Endothelial cell of umbilical vein (primary cell): ENCODE measurements at regions not wholly inside any gene's neighbourhood (a gene's known extent, or its start where the extent isn't known, plus 50 kb on each side); places are given as distances from the start of the nearest gene placed in this dataset.

Source experiments
- BruUV-seq: library from RNA; stranded (reverse); fragments of 400-500 nt; replicated peaks from 2 replicates; lab custom pipeline; 2021; lab: Mats Ljungman, UMichigan
- CTCF ChIA-PET: fragments of 300-600, 350-600 bp; sonication (Branson Sonifier 250); formaldehyde crosslinking; loops from one replicate; lab custom pipeline; 2021; ENCODE audit warnings: antibody characterized with exemption, inconsistent platforms; lab: Charles Lee
- POLR2A ChIA-PET: fragments of 300-600, 350-600 bp; sonication (Branson Sonifier 250); formaldehyde crosslinking; loops from one replicate; lab custom pipeline; 2021; ENCODE audit warnings: antibody characterized with exemption, inconsistent platforms; lab: Charles Lee
- DNase-seq: peaks from one replicate; pipeline ENCODE4 v3.0.0-alpha.2; 2011; ENCODE audit warnings: low read depth, low spot score
- FAIRE-seq: peaks from 2 replicates; lab custom pipeline; 2011; peaks lifted over from hg19 to GRCh38; lab: Jason Lieb, UNC
- H2AFZ ChIP-seq: 2 replicates; pipeline ENCODE4 v1.6.0; 2012; ENCODE audit warnings: low read depth, low read length, control low read depth, inconsistent platforms
- H3K27ac ChIP-seq: 2 replicates; pipeline ENCODE4 v1.5.1; 2011; ENCODE audit warnings: low read depth, mild to moderate bottlenecking, control low read depth, low read length, moderate library complexity; ENCODE audit not compliant: insufficient read depth
- H3K27me3 ChIP-seq, 2 experiments: 2 replicates each; pipeline versions ENCODE4 v1.6.0 to v1.6.1; 2011; ENCODE audit warnings: low read length in 2 of 2, mixed read lengths in 1 of 2; ENCODE audit not compliant: control insufficient read depth in 2 of 2, insufficient read depth in 2 of 2
- H3K36me3 ChIP-seq, 2 experiments: 2 replicates in 1 of 2; 3 replicates in 1 of 2; pipeline ENCODE4 v1.5.1; 2011; ENCODE audit warnings: low read length in 2 of 2, mild to moderate bottlenecking in 1 of 2, moderate library complexity in 1 of 2; ENCODE audit not compliant: control insufficient read depth in 2 of 2, insufficient read depth in 2 of 2; ENCODE audit errors: extremely low read depth in 1 of 2
- H3K4me1 ChIP-seq: 3 replicates; pipeline ENCODE4 v1.5.1; 2011; ENCODE audit warnings: mild to moderate bottlenecking, low read length; ENCODE audit not compliant: control insufficient read depth, insufficient read depth; ENCODE audit errors: extremely low read depth
- H3K4me2 ChIP-seq: 2 replicates; pipeline ENCODE4 v1.6.1; 2011; ENCODE audit warnings: low read length, control low read depth, mixed read lengths; ENCODE audit not compliant: insufficient read depth
- H3K4me3 ChIP-seq, 3 experiments: fragments of 200-600 bp in 1 of 3; sonication (generic), shearing (Covaris generic) in 1 of 3; replicated peaks in 1 of 3; 2 replicates each; pipeline ENCODE4 v1.5.1; 2011 to 2016; ENCODE audit warnings: control low read depth in 3 of 3, low read length in 3 of 3, mild to moderate bottlenecking in 2 of 3, inconsistent platforms in 1 of 3, low read depth in 1 of 3, moderate library complexity in 1 of 3; ENCODE audit not compliant: insufficient read depth in 1 of 3
- H3K79me2 ChIP-seq: 2 replicates; pipeline ENCODE4 v1.6.0; 2012; ENCODE audit warnings: low read length, inconsistent platforms; ENCODE audit not compliant: control insufficient read depth, insufficient read depth
- H3K9ac ChIP-seq: replicated peaks from 2 replicates; pipeline ENCODE3; 2011; ENCODE audit warnings: low read length, control low read depth; ENCODE audit not compliant: insufficient read depth; ENCODE audit errors: extremely low read depth
- H3K9me1 ChIP-seq: replicated peaks from 3 replicates; pipeline ENCODE4 v1.6.0; 2011; ENCODE audit warnings: mild to moderate bottlenecking, low read length; ENCODE audit not compliant: control insufficient read depth, insufficient read depth; ENCODE audit errors: extremely low read depth
- H3K9me3 ChIP-seq: replicated peaks from 2 replicates; pipeline ENCODE4 v1.5.1; 2012; ENCODE audit warnings: low read length, inconsistent platforms; ENCODE audit not compliant: control insufficient read depth, insufficient read depth
- H4K20me1 ChIP-seq: replicated peaks from 2 replicates; pipeline ENCODE3; 2011; ENCODE audit warnings: mild to moderate bottlenecking, low read length; ENCODE audit not compliant: control insufficient read depth, insufficient read depth; ENCODE audit errors: extremely low read depth
- EZH2 ChIP-seq: IDR thresholded peaks from 2 replicates; pipeline ENCODE4 v1.6.1; 2012; ENCODE audit warnings: borderline replicate concordance, low read depth, mild to moderate bottlenecking, moderate library complexity, low read length, inconsistent platforms; ENCODE audit not compliant: severe bottlenecking
- FOS ChIP-seq: IDR thresholded peaks from 2 replicates; pipeline ENCODE4 v1.6.1; 2011; ENCODE audit warnings: mild to moderate bottlenecking, low read length, moderate library complexity, borderline replicate concordance; ENCODE audit not compliant: insufficient read depth
- GATA2 ChIP-seq: IDR thresholded peaks from 2 replicates; pipeline ENCODE4 v1.7.0; 2011; ENCODE audit warnings: low read depth, mild to moderate bottlenecking, moderate library complexity, mixed read lengths, low read length; ENCODE audit not compliant: insufficient read length, insufficient read depth
- JUN ChIP-seq: IDR thresholded peaks from 2 replicates; pipeline ENCODE4 v1.6.1; 2011; ENCODE audit warnings: borderline replicate concordance, low read depth; ENCODE audit not compliant: insufficient read length, insufficient read depth
- MYC ChIP-seq: IDR thresholded peaks from one replicate; pipeline ENCODE4 v1.6.1; 2011; ENCODE audit warnings: mild to moderate bottlenecking, low read depth, low read length
- POLR2A ChIP-seq: IDR thresholded peaks from 2 replicates; pipeline ENCODE4 v1.6.1; 2012; ENCODE audit warnings: low read depth, mild to moderate bottlenecking, control low read depth, low read length
- POLR2AphosphoS5 ChIP-seq: IDR thresholded peaks from 2 replicates; pipeline ENCODE4 v1.6.1; 2012; ENCODE audit warnings: low read depth, mild to moderate bottlenecking, control low read depth, low read length, moderate library complexity; ENCODE audit not compliant: insufficient read depth
- dilution Hi-C: fragments of 300-500 bp; cut with MboI; formaldehyde crosslinking; loops from one replicate; pipeline ENCODE4 v1.15.0; 2019; ENCODE audit warnings: low sequenced_read_pairs; ENCODE audit not compliant: extremely low pct_ligation_motif_present
- intact Hi-C: fragments of 100-400 bp; cut with micrococcal nuclease; formaldehyde crosslinking; loops from one replicate; pipeline ENCODE4 v1.10.0; 2022
- TF ChIP-seq, protein P1 (sequence below), 2 donors: IDR thresholded peaks; 1 replicate in 1 of 2; 2 replicates in 1 of 2; pipeline ENCODE4 v1.5.1; 2011; ENCODE audit warnings: low read length in 2 of 2, mild to moderate bottlenecking in 2 of 2, moderate library complexity in 2 of 2, control low read depth in 1 of 2, inconsistent platforms in 1 of 2, low read depth in 1 of 2; ENCODE audit not compliant: insufficient read depth in 1 of 2; ENCODE audit errors: extremely low read depth in 1 of 2
- TF ChIP-seq, protein P2 (sequence below): IDR thresholded peaks from 2 replicates; pipeline ENCODE4 v1.6.1; 2011; ENCODE audit not compliant: insufficient read depth, insufficient read length

DNA sequence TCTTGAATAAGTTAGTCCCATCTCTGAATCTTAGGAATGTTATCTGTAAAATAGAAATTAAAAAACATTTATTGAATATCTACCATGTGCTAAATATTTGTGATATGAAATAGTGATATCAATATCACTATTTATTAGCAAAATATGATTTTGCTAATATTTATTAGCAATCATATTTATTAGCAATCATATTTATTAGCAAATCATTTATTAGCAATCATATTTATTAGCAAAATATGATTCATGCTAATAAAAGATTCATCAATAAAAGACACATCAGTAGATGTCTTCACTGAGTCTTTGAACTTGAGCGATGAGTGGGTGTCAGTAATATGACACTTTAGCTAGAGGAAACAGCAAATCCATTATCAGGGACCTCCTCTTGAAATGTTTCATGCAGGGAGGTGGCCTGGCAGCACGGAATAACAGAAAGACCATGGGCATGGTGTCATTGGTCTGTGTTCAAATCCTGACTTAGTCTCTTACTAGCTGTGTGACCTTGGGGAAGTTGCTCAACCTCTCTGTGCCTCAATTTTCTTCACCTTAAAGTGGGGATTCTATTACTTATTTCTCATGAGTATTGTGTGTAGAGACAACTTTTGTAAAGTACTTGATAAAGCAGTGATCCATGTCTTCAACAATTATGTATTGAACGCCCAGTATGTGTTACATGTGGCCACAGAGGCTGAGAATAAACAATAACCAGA lies 456.2 kb upstream of the MEX3C start:
- H3K4me3 ChIP-seq = no peak overlapping the region
- no peak overlapping the region for H3K9ac ChIP-seq
- no peaks in the 10 kb centered on the region for H3K4me1 ChIP-seq
- POLR2A ChIA-PET = no interaction called here
- TF ChIP-seq POLR2AphosphoS5 = no peak
- no peak for TF ChIP-seq JUN
- no peak for TF ChIP-seq MYC
- TF ChIP-seq GATA2 = no peak
- no peak for TF ChIP-seq POLR2A
- no peak for TF ChIP-seq FOS
- TF ChIP-seq, protein P1, sequence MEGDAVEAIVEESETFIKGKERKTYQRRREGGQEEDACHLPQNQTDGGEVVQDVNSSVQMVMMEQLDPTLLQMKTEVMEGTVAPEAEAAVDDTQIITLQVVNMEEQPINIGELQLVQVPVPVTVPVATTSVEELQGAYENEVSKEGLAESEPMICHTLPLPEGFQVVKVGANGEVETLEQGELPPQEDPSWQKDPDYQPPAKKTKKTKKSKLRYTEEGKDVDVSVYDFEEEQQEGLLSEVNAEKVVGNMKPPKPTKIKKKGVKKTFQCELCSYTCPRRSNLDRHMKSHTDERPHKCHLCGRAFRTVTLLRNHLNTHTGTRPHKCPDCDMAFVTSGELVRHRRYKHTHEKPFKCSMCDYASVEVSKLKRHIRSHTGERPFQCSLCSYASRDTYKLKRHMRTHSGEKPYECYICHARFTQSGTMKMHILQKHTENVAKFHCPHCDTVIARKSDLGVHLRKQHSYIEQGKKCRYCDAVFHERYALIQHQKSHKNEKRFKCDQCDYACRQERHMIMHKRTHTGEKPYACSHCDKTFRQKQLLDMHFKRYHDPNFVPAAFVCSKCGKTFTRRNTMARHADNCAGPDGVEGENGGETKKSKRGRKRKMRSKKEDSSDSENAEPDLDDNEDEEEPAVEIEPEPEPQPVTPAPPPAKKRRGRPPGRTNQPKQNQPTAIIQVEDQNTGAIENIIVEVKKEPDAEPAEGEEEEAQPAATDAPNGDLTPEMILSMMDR (IDR thresholded peaks at IDR 0.05; ENCODE audit: extremely low read depth in 1 of 2, insufficient read depth in 1 of 2, low read depth in 1 of 2, low read length in 2 of 2) = no peak
- no peak for TF ChIP-seq EZH2
- TF ChIP-seq, protein P2, sequence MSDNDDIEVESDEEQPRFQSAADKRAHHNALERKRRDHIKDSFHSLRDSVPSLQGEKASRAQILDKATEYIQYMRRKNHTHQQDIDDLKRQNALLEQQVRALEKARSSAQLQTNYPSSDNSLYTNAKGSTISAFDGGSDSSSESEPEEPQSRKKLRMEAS = no peak
- H3K9me3 ChIP-seq = no peaks in the 10 kb centered on the region
- CTCF ChIA-PET = no interaction called here
- intact Hi-C loops (no loop called here), dilution Hi-C loops (no loop called here)
- H2AFZ ChIP-seq = no peak overlapping the region
- no peaks in the 10 kb centered on the region for H3K79me2 ChIP-seq
- FAIRE-seq = no peak
- H3K27ac ChIP-seq = no peak overlapping the region
- no peak for DNase-seq
- H3K27me3 ChIP-seq = no peaks in the 10 kb centered on the region
- no peaks in the 10 kb centered on the region for H3K36me3 ChIP-seq
- no peak overlapping the region for H3K4me2 ChIP-seq
- no TSS peak for BruUV-seq
- no peaks in the 10 kb centered on the region for H4K20me1 ChIP-seq
- no peaks in the 10 kb centered on the region for H3K9me1 ChIP-seq
